Esophagus muscularis mucosa (tissue), 4 donors: ENCODE measurements at regions not wholly inside any gene's neighbourhood (a gene's known extent, or its start where the extent isn't known, plus 50 kb on each side); places are given as distances from the start of the nearest gene placed in this dataset.
A peak's percentile ranks its signal among the peaks of the same experiment; 100 is the strongest.

ENCODE experiments used
- DNase-seq: peaks from one replicate; pipeline ENCODE4 v3.0.0-alpha.2; 2017; ENCODE audit errors: extremely low spot score
- H3K27ac ChIP-seq, 4 donors: fragments of 200-600 bp; sonication (generic); replicated peaks in 1 of 4; 1 replicate in 3 of 4; 2 replicates in 1 of 4; pipeline ENCODE4 v1.5.1; 2016 to 2019; ENCODE audit warnings: mild to moderate bottlenecking in 1 of 4
- H3K27me3 ChIP-seq, 4 donors: fragments of 200-600 bp; sonication (generic); one replicate each; pipeline versions ENCODE4 v1.5.1 to v1.6.0; 2016 to 2019
- H3K36me3 ChIP-seq, 4 donors: fragments of 200-600 bp; sonication (generic); one replicate each; pipeline ENCODE4 v1.5.1; 2016 to 2019
- H3K4me1 ChIP-seq, 4 donors: fragments of 200-600 bp; sonication (generic); one replicate each; pipeline ENCODE4 v1.5.1; 2016 to 2019
- H3K4me3 ChIP-seq, 4 donors: fragments of 200-600 bp; sonication (generic); 1 replicate in 2 of 4; 2 replicates in 2 of 4; pipeline ENCODE4 v1.5.1; 2016 to 2019; ENCODE audit warnings: mild to moderate bottlenecking in 4 of 4, moderate library complexity in 1 of 4
- H3K9me3 ChIP-seq, 4 donors: fragments of 200-600 bp; sonication (generic); 1 replicate in 3 of 4; 2 replicates in 1 of 4; pipeline ENCODE4 v1.5.1; 2016 to 2019
- CTCF ChIP-seq, 3 experiments: fragments of 200-600 bp in 2 of 3; fragments of 450-650 bp in 1 of 3; sonication (generic) in 2 of 3; IDR thresholded peaks; one replicate each; pipeline ENCODE4 v1.5.1; 2017 to 2019; ENCODE audit warnings: antibody characterized with exemption in 3 of 3, mild to moderate bottlenecking in 2 of 3, moderate library complexity in 1 of 3
- EP300 ChIP-seq: sonication (generic); formaldehyde crosslinking; IDR thresholded peaks from one replicate; pipeline ENCODE4 v1.6.1; 2017; ENCODE audit warnings: antibody characterized with exemption
- POLR2A ChIP-seq: fragments of 450-650 bp; IDR thresholded peaks from one replicate; pipeline ENCODE4 v1.6.1; 2017; ENCODE audit warnings: antibody characterized with exemption, moderate library complexity, mild to moderate bottlenecking, low read depth
- POLR2AphosphoS5 ChIP-seq, 2 donors: sonication (generic); formaldehyde crosslinking; IDR thresholded peaks; one replicate each; pipeline ENCODE4 v1.6.1; 2017; ENCODE audit warnings: antibody characterized with exemption in 2 of 2
- WGBS: methylation state at CpG from one replicate; pipeline ENCODE4 v1.1.5; 2018; 5-methylcytosine and 5-hydroxymethylcytosine counted together
- intact Hi-C: fragments of 100-400 bp; cut with DNase I; formaldehyde crosslinking; loops from one replicate; pipeline ENCODE4 v1.15.1; 2023

GRCh38 chr10:2867788-2868299 lies 199.5 kb upstream of the PFKP start:
- Histone ChIP-seq H3K9me3 (no peaks in the 10 kb centered on the region), H3K4me3 (no peak overlapping the region), H3K27ac (no peak overlapping the region), H3K27me3 (peaks cover 0 to 54% (median 0%) of the 10 kb centered on the region in 4 donors), H3K36me3 (no peaks in the 10 kb centered on the region), H3K4me1 (no peaks in the 10 kb centered on the region)
- TF ChIP-seq CTCF (IDR thresholded peaks at IDR 0.05) (no peak), POLR2AphosphoS5 (IDR thresholded peaks at IDR 0.05) (no peak), POLR2A (no peak), EP300 (no peak)
- WGBS = 92% methylated on average over 8 of the region's 8 CpGs
- DNase-seq = peak; percentile 75
- intact Hi-C loops = no loop called here

- no peak overlapping the region for H3K27ac ChIP-seq
- intact Hi-C loops = no loop called here
- no peaks in the 10 kb centered on the region for H3K4me1 ChIP-seq
- TF ChIP-seq POLR2A = no peak
- no peak for TF ChIP-seq CTCF (IDR thresholded peaks at IDR 0.05)
- no peak for TF ChIP-seq EP300
- TF ChIP-seq POLR2AphosphoS5 (IDR thresholded peaks at IDR 0.05) = no peak
- no peaks in the 10 kb centered on the region for H3K9me3 ChIP-seq
- DNase-seq = peak; percentile 86
- WGBS = 70% methylated on average over 5 of the region's 5 CpGs
- H3K36me3 ChIP-seq = no peaks in the 10 kb centered on the region
- H3K4me3 ChIP-seq = no peak overlapping the region
- H3K27me3 ChIP-seq = peaks cover 0 to 54% (median 0%) of the 10 kb centered on the region in 4 donors
Observed at GRCh38 chr10:2866569-2866968, 200.8 kb upstream of the PFKP start.

- H3K4me1 ChIP-seq = no peaks in the 10 kb centered on the region
- no peak for DNase-seq
- peaks cover 0 to 24% (median 13%) of the 10 kb centered on the region in 4 donors for H3K9me3 ChIP-seq
- H3K27ac ChIP-seq = no peak overlapping the region
- intact Hi-C loops = no loop called here
- peaks cover 0 to 13% (median 0%) of the 10 kb centered on the region in 4 donors for H3K27me3 ChIP-seq
- no peak for TF ChIP-seq POLR2AphosphoS5 (IDR thresholded peaks at IDR 0.05)
- TF ChIP-seq POLR2A = no peak
- no peak for TF ChIP-seq CTCF (IDR thresholded peaks at IDR 0.05)
- TF ChIP-seq EP300 = no peak
- 35% methylated on average over 6 of the region's 6 CpGs for WGBS
- H3K36me3 ChIP-seq = no peaks in the 10 kb centered on the region
- no peak overlapping the region for H3K4me3 ChIP-seq
Observed at GRCh38 chr10:2861632-2862210, 205.6 kb upstream of the PFKP start.

- Histone ChIP-seq H3K27me3 (peaks cover 0 to 18% (median 0%) of the 10 kb centered on the region in 4 donors), H3K4me1 (no peaks in the 10 kb centered on the region), H3K4me3 (no peak overlapping the region), H3K36me3 (no peaks in the 10 kb centered on the region), H3K9me3 (peaks cover 0 to 24% (median 13%) of the 10 kb centered on the region in 4 donors), H3K27ac (no peak overlapping the region)
- intact Hi-C loops = no loop called here
- DNase-seq = no peak
- 80% methylated on average over 2 of the region's 2 CpGs for WGBS
- no peak for TF ChIP-seq EP300
- TF ChIP-seq POLR2A = no peak
- no peak for TF ChIP-seq CTCF (IDR thresholded peaks at IDR 0.05)
- TF ChIP-seq POLR2AphosphoS5 (IDR thresholded peaks at IDR 0.05) = no peak
Observed at GRCh38 chr10:2858452-2858851, 208.9 kb upstream of the PFKP start.

- Histone ChIP-seq H3K4me3 (no peak overlapping the region), H3K4me1 (no peaks in the 10 kb centered on the region), H3K27me3 (peaks cover 0 to 14% (median 0%) of the 10 kb centered on the region in 4 donors), H3K9me3 (peaks cover 0 to 24% (median 13%) of the 10 kb centered on the region in 4 donors), H3K36me3 (no peaks in the 10 kb centered on the region), H3K27ac (no peak overlapping the region)
- intact Hi-C loops = no loop called here
- 58% methylated on average over 6 of the region's 6 CpGs for WGBS
- TF ChIP-seq CTCF (IDR thresholded peaks at IDR 0.05) = no peak
- no peak for TF ChIP-seq POLR2A
- TF ChIP-seq POLR2AphosphoS5 (IDR thresholded peaks at IDR 0.05) = no peak
- TF ChIP-seq EP300 = no peak
- no peak for DNase-seq
Observed at GRCh38 chr10:2856598-2856997, 210.8 kb upstream of the PFKP start.
